HL-60 (cell line): ENCODE measurements at regions not wholly inside any gene's neighbourhood (a gene's known extent, or its start where the extent isn't known, plus 50 kb on each side); places are given as distances from the start of the nearest gene placed in this dataset.

Experiments
- CTCF ChIP-seq: IDR thresholded peaks from one replicate; pipeline ENCODE4 v1.5.1; 2011; ENCODE audit warnings: low read length, control low read depth, inconsistent platforms; ENCODE audit not compliant: insufficient read depth
- GABPA ChIP-seq: IDR thresholded peaks from 2 replicates; pipeline ENCODE4 v1.6.1; 2012; ENCODE audit warnings: low read depth
- POLR2AphosphoS5 ChIP-seq: IDR thresholded peaks from 2 replicates; pipeline ENCODE4 v1.6.1; 2012; ENCODE audit warnings: low read depth
- REST ChIP-seq: IDR thresholded peaks from 2 replicates; pipeline ENCODE4 v1.6.1; 2012; ENCODE audit warnings: low read depth; ENCODE audit not compliant: insufficient replicate concordance

GRCh38 chr13:40079721-40080120 lies 424.3 kb downstream of the COG6 start:
- TF ChIP-seq CTCF (no peak), REST (no peak), POLR2AphosphoS5 (no peak), GABPA (no peak)
